OCI-LY7 (cell line): ENCODE measurements at regions not wholly inside any gene's neighbourhood (a gene's known extent, or its start where the extent isn't known, plus 50 kb on each side); places are given as distances from the start of the nearest gene placed in this dataset.

Experiments used
- BruUV-seq: library from RNA; stranded (reverse); fragments of 400-500 nt; replicated peaks from 2 replicates; lab custom pipeline; 2021; lab: Mats Ljungman, UMichigan
- CTCF ChIA-PET: fragments of 300-600 bp; sonication (Branson Sonifier 250); formaldehyde crosslinking; loops from one replicate; lab custom pipeline; 2022; ENCODE audit warnings: antibody characterized with exemption; ENCODE audit not compliant: unreplicated experiment; lab: Charles Lee
- POLR2A ChIA-PET: fragments of 300-600 bp; sonication (Branson Sonifier 250); formaldehyde crosslinking; loops from one replicate; lab custom pipeline; 2022; ENCODE audit warnings: antibody characterized with exemption; lab: Charles Lee
- DNase-seq: peaks from one replicate; pipeline ENCODE4 v3.0.0-alpha.2; 2015; ENCODE audit warnings: low spot score
- H2AFZ ChIP-seq: fragments of 200-600 bp; sonication (generic), shearing (Covaris generic); 2 replicates; pipeline ENCODE4 v1.6.1; 2014; ENCODE audit warnings: mild to moderate bottlenecking, antibody characterized with exemption, low read length, moderate library complexity
- H3K27ac ChIP-seq: fragments of 200-600 bp; sonication (generic); 2 replicates; pipeline ENCODE4 v1.5.1; 2014; ENCODE audit warnings: mixed run types, low read depth, mild to moderate bottlenecking, moderate library complexity, low read length, inconsistent platforms; ENCODE audit not compliant: poor library complexity, severe bottlenecking
- H3K36me3 ChIP-seq: fragments of 200-600 bp; sonication (generic); 2 replicates; pipeline ENCODE4 v1.6.1; 2014; ENCODE audit warnings: mild to moderate bottlenecking, antibody characterized with exemption, low read length, moderate library complexity, mixed read lengths; ENCODE audit not compliant: insufficient read depth
- H3K4me1 ChIP-seq: fragments of 200-600 bp; sonication (generic); 2 replicates; pipeline ENCODE4 v1.5.1; 2014; ENCODE audit warnings: mild to moderate bottlenecking, low read length; ENCODE audit not compliant: insufficient read depth, poor library complexity, severe bottlenecking
- H3K4me2 ChIP-seq: fragments of 200-600 bp; sonication (generic); 2 replicates; pipeline ENCODE4 v1.6.1; 2014; ENCODE audit warnings: mild to moderate bottlenecking, low read length
- H3K4me3 ChIP-seq: fragments of 200-600 bp; sonication (generic); 2 replicates; pipeline ENCODE4 v1.5.1; 2014; ENCODE audit warnings: mild to moderate bottlenecking, low read depth, low read length; ENCODE audit not compliant: poor library complexity, severe bottlenecking
- H3K79me2 ChIP-seq: fragments of 200-600 bp; sonication (generic); 2 replicates; pipeline ENCODE4 v1.6.1; 2016; ENCODE audit warnings: low read depth, mild to moderate bottlenecking, low read length, moderate library complexity, mixed read lengths; ENCODE audit not compliant: insufficient read depth
- H3K9me2 ChIP-seq: fragments of 200-600 bp; sonication (generic); 2 replicates; pipeline ENCODE4 v1.6.1; 2016; ENCODE audit warnings: mild to moderate bottlenecking, low read length, mixed read lengths; ENCODE audit not compliant: insufficient read depth
- H3K9me3 ChIP-seq: fragments of 200-600 bp; sonication (generic); 2 replicates; pipeline ENCODE4 v1.6.1; 2014; ENCODE audit warnings: mild to moderate bottlenecking, mixed run types, low read length, mixed read lengths
- H4K20me1 ChIP-seq: fragments of 200-600 bp; sonication (generic); 2 replicates; pipeline ENCODE4 v1.6.1; 2014; ENCODE audit warnings: mild to moderate bottlenecking, antibody characterized with exemption, low read length, moderate library complexity, mixed read lengths; ENCODE audit not compliant: insufficient read depth
- EZH2phosphoT487 ChIP-seq: fragments of 200-600 bp; sonication (generic); IDR thresholded peaks from 2 replicates; pipeline ENCODE4 v1.6.1; 2018; ENCODE audit warnings: low read depth, borderline replicate concordance, mild to moderate bottlenecking, mixed run types, antibody characterized with exemption, low read length, moderate library complexity, mixed read lengths
- intact Hi-C: fragments of 100-400 bp; cut with micrococcal nuclease; formaldehyde crosslinking; loops from one replicate; pipeline ENCODE4 v1.10.0; 2022; ENCODE audit not compliant: unreplicated experiment
- TF ChIP-seq, protein P1 (sequence below): fragments of 200-600 bp; sonication (generic); conservative IDR thresholded peaks from 2 replicates; pipeline ENCODE4 v1.5.1; 2014; ENCODE audit warnings: mild to moderate bottlenecking, antibody characterized with exemption, low read length, moderate library complexity, mixed read lengths

DNA sequence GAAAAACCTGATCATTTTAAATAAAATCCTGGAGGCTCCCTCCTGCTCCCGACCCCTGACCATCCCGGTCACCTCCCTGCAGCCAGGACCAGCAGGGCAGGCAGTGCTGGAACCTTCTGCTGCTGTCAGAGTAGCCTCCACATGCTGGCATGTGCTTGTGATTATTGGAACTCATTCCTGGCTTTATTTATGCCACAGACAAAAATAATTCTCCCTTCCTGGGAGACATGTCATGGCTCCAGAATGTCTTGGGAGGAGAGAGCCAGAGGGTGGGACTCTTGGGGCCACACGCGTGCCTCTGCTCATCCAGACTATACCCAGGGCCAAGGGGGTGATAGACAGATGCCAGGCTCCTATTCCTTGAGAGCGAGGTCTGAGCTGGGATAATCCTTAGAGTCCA, 183.6 kb upstream of the RAB4A start:
- Histone ChIP-seq H3K27ac (no peak overlapping the region), H2AFZ (no peak overlapping the region), H3K4me2 (no peak overlapping the region), H3K4me1 (peaks cover 8% of the 10 kb centered on the region), H4K20me1 (no peaks in the 10 kb centered on the region), H3K9me2 (no peaks in the 10 kb centered on the region), H3K36me3 (no peaks in the 10 kb centered on the region), H3K4me3 (no peak overlapping the region), H3K79me2 (no peaks in the 10 kb centered on the region), H3K9me3 (peaks cover 10% of the 10 kb centered on the region; the same call in 1 of the 2 replicates)
- ChIA-PET CTCF (no interaction called here), POLR2A (no interaction called here)
- BruUV-seq, result no TSS peak
- TF ChIP-seq, protein P1, sequence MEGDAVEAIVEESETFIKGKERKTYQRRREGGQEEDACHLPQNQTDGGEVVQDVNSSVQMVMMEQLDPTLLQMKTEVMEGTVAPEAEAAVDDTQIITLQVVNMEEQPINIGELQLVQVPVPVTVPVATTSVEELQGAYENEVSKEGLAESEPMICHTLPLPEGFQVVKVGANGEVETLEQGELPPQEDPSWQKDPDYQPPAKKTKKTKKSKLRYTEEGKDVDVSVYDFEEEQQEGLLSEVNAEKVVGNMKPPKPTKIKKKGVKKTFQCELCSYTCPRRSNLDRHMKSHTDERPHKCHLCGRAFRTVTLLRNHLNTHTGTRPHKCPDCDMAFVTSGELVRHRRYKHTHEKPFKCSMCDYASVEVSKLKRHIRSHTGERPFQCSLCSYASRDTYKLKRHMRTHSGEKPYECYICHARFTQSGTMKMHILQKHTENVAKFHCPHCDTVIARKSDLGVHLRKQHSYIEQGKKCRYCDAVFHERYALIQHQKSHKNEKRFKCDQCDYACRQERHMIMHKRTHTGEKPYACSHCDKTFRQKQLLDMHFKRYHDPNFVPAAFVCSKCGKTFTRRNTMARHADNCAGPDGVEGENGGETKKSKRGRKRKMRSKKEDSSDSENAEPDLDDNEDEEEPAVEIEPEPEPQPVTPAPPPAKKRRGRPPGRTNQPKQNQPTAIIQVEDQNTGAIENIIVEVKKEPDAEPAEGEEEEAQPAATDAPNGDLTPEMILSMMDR, result no peak
- no peak for TF ChIP-seq EZH2phosphoT487
- DNase-seq, result no peak
- intact Hi-C loops, result no loop called here

GRCh38 chr1:229087906-229088305, 183.0 kb upstream of the RAB4A start:
- no TSS peak for BruUV-seq
- Histone ChIP-seq H3K79me2 (no peaks in the 10 kb centered on the region), H2AFZ (no peak overlapping the region), H3K4me1 (peaks cover 14% of the 10 kb centered on the region), H3K4me3 (no peak overlapping the region), H3K36me3 (no peaks in the 10 kb centered on the region), H3K9me2 (no peaks in the 10 kb centered on the region), H3K4me2 (no peak overlapping the region), H3K9me3 (peaks cover 4% of the 10 kb centered on the region; the same call in 1 of the 2 replicates), H3K27ac (no peak overlapping the region), H4K20me1 (no peaks in the 10 kb centered on the region)
- POLR2A ChIA-PET, result no interaction called here
- intact Hi-C loops, result no loop called here
- no peak for DNase-seq
- CTCF ChIA-PET, result interaction anchor here (0.5 kb wide), 1 partner anchor 115 kb away, joined by 3 read pairs; no protein-coding TSS in a partner anchor
- TF ChIP-seq, protein P1, result no peak
- no peak for TF ChIP-seq EZH2phosphoT487

GRCh38 chr1:229088711-229089110, 182.2 kb upstream of the RAB4A start:
- no peak for DNase-seq
- Histone ChIP-seq H3K4me3 (no peak overlapping the region), H4K20me1 (no peaks in the 10 kb centered on the region), H3K79me2 (no peaks in the 10 kb centered on the region), H3K27ac (no peak overlapping the region), H3K36me3 (no peaks in the 10 kb centered on the region), H3K9me2 (no peaks in the 10 kb centered on the region), H3K9me3 (no peaks in the 10 kb centered on the region), H2AFZ (no peak overlapping the region), H3K4me2 (no peak overlapping the region), H3K4me1 (peaks cover 22% of the 10 kb centered on the region)
- POLR2A ChIA-PET, result no interaction called here
- no TSS peak for BruUV-seq
- intact Hi-C loops, result no loop called here
- CTCF ChIA-PET, result no interaction called here
- TF ChIP-seq, protein P1, result no peak
